Activated CD4-positive, alpha-beta T cell treated with anti-CD3 and anti-CD28 coated beads for 24 hours (primary cell): ENCODE measurements at regions not wholly inside any gene's neighbourhood (a gene's known extent, or its start where the extent isn't known, plus 50 kb on each side); places are given as distances from the start of the nearest gene placed in this dataset.
"Not testable (repeated sequence)": the region's sequence is repeated elsewhere in the genome, so short reads cannot be mapped to it uniquely, and the experiment has no call there.

Experiments used
- DNase-seq, 2 donors: peaks; one replicate each; pipeline ENCODE4 v3.0.0-alpha.2; 2020; ENCODE audit warnings: low read depth in 2 of 2

DNA sequence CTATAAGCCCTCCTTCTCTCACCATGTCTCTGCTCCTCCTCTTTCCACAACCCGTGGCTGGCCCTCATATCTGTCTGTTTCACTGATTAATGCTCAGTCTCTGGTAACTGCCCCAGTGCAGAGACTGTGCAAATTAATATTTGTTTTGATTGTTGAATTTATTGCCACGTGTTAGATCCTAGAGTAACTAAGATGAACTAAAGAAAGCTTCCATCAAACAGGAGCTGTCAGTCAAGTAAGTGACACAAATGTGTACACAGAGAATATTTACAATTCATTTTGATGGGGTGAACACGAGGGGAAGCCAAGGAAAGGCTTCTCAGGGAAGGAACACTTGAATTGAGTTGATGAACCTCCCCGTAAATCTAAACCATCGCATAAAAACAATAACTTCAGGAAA, 182.5 kb downstream of the BAMBI start:
- no peak for DNase-seq

DNA sequence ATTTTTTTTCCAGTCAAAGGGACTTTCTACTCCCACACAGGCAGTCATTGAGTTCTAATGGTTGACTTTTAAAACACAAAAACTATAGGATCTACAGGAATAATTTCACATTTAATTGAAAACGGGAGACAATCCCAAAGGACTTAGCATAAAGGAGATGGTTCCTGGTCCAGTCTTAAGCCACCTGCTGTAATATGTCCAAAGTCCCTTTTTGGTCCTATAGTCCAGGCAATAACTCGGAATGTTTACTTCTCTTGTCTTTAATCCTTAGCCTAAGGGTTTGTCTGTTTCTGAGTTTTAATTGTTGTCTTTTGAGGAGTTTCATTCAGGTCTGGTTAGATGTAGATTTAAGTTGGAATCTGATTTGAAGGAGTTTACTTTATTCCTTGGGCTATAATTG, 184.9 kb downstream of the BAMBI start:
- DNase-seq, result no peak

DNA sequence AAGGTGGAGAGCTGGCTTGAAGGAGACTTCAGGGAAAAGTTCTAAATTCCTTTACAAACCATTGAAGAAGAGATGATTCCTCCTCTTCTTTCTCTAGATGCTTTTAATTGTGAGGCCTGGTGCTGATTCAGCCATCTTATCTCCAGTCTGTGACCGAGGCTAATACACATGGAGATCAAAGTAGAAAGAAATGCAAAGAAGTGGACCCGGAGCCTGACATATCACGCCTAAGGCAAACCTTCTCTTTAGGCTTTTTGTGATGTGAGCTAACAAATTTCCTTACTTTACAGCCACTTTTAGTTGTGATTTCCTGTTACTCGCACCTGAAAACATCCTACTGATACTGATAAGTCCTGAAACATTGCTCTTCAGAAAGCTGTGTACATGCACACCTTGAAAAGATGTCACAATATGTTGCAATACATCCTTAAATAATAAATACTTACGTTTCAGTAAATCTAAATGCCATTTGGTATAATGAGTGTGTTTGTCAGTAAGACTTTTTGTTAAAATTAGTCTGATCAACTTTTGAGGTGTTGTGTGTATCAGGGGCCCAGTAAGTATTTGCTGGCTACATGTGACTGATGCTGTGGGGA, 192.4 kb downstream of the BAMBI start:
- DNase-seq, result no peak

DNA sequence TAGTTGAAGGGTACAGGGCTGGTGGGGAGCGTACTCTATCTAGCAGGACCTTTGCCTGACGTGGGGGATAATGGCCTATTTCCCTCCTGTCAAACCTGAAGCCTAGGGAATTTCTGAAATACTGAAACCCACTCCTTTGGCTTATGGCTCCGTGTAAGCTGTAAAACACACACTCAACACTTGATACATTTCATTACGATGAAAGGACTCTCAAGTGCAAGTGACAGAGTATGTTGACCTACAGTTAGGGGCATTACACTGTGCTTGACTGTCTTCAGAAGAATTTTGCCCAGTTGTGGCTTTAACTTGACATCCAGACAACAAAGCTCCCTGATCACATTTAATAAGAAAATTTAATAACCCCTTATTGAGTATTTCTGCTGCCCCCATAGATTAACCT, 194.3 kb downstream of the BAMBI start:
- DNase-seq, result no peak

DNA sequence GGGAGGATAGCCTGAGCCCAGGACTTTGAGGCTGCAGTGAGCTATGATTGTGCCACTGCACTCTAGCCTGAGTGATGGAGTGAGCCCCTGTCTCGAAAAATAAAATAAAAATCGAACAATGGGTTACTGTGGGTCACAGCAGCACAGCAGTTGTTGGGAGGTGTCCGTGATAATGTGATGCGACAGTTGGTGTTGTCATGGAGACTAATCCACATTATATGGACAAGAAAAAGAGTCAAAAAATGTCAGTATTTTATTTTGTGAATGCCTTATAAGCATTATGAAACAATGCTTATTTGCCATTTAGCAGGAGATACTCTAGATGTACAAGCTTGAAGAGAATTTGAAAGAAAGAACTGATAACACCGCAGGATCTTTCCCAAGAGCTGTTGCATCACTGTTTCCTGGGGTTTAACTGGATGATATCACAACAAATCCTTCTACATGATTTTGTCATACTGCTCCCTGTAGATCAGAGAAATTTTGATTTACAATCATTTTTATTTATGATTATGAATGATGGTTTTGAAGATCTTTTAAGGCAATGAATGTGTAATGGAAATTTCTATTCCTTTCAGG, 195.4 kb downstream of the BAMBI start:
- no peak for DNase-seq

DNA sequence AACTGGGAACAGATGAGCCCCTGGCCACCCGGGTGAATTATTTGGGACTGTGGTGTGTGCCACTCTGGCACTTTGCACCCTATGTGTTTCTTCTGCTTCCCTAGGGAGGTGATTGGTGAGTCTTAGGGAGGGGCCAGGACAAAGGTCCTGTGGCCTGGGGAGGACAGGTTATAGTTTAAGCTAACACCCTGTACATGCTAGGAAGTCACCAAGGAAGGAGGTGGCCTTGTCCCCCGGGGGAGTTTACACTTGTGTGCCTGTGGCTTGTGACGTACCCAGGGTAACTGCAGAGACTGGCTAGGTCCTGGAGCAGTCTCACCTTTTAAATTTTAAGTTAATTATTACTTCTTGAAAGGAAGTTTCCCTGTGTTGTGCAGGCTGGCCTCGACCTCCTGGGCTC, 196.2 kb downstream of the BAMBI start:
- DNase-seq, result no peak

DNA sequence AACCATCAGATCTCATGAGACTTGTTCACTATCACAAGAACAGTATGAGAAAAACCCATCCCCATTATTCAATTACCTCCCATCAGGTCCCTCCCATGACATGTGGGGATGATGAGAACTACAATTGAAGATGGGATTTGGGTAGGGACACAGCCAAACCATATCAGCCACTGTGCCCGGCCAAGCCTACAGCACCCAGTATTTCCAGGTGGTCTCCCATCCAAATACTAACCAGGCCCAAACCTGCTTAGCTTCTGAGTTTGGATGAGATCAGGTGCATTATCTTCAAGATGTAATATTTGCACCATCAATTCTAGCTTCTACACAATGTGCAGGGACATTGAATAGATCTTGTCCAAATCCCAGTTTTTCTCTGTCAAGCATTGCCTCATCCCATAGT, 196.9 kb downstream of the BAMBI start:
- DNase-seq, result no peak

DNA sequence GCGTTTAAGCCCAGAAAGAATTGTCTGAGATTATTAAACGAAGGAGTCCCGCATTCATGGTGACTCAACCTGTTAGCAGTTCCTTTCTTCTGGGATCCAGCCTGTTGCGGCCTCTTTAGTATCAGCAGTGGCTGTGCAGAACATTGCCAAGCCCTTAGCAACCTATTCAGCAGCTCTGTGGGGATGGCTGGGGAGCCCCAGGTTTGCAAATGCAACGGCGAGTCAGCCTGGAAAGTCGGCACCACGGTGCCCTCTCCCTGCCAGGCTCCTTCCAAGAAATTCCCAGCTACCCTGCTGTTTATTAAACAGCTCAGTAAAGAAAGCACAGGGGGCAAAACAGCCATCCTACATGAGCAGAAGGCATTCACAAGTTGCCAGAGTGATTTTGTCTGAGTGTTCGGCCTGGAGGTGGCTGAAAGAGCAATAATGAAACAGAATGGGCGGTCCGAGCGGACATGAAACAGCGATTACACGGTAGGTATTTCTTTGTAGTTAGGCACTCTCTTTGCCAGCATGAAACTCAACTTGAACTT, 198.3 kb downstream of the BAMBI start:
- no peak for DNase-seq

DNA sequence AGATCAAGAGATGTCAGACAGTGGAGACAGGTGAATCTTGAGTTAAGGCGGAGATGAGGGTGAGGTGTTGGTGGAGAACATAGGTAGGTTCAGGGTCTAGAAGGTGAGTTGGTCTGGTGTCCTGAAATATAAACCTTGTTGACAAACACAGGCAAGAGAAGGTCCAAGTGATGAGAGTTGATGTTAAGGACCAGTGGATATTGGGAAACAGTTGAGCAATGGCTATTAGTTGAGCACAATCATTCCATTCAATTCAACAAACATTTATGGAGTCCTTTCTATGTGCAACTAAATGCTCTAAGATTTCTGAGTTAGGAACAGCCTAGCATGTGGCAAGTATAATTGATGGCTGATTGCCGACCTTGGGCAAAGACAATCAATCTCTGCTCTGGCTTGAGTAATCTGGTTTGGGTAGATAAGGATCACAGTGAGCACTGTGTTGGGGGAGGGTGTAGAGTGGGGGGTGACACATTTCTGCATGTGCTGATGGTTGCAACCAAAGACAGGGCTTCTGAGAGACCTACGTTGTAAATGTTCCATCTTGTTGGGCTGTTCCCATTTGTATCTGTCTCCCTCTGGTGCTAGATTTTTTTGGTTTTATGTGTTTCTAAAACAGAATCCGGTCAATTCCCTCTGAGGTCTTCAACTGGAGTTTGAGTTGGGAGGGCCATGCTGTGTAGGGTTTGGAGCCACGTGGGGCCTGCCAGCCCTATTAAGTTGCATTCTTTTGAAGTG, 201.1 kb downstream of the BAMBI start:
- DNase-seq, result no peak

DNA sequence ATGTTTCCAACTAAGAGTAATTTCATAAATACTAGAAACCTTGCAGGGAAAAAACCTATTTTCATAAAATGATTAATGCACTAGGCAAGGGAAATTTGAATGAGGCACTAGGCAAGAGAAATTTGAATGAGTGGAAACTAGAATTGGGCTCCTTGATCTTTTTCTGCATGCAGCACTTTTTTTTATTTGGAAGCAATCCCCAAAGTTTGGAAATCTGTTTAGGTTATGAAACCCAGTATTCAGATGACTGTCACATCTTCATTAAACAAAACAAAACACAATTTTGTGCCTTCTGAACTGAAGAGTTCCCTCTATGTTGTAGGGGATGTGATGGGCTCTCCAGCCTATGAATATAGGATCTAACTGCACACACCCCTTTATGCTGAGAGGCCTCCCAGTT, 201.9 kb downstream of the BAMBI start:
- no peak for DNase-seq

DNA sequence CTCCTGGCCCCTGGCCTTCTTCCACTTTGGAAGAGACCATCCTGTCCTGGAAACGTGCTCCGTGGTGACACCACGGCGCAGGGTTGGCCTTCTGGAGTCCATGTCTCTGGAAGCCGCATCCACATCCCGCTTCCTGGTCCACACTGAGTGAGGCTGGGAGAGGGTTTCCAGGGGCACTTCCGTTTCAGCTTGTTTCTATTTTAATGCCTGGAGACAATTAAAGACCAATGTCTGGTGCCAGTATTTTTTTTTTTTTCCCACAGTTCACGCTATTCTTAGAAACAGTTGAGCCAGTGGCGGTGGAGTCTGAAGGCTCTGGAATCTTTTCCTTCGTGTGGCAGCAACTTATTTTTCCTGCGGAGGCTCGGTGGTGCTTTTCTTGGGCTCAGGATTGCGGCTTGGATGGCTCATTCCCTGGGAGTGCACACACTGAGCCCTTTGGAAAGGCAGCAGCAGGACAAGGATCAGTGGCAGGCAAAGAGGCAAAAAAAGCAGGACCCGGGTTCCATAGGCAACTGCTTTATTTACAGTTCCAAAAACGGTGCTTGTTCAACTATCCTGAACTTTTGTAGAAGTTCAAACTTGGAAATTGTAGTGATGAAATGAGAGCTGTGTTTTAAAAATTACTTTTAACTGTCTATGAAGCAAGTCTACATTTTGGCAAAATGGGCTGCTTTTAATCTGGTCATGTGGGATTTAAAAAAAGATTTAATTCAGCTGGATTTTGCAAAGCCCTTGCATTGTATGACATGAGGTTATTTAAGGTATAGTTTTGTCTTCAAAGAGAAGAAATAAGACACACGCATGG, 202.8 kb downstream of the BAMBI start:
- DNase-seq, result no peak

DNA sequence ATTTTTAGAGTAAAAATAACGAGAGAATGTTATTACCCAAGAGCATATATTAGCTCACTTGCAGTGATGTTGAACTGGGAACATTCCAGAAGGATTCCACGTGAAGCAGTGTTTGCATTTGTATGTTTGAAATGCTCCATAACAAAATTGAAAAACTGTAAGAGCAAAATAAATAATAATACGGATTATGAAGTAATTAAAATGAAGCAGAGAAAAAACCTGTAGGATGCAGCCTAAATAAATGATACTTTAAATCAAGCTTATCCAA, 203.3 kb downstream of the BAMBI start:
- no peak for DNase-seq

DNA sequence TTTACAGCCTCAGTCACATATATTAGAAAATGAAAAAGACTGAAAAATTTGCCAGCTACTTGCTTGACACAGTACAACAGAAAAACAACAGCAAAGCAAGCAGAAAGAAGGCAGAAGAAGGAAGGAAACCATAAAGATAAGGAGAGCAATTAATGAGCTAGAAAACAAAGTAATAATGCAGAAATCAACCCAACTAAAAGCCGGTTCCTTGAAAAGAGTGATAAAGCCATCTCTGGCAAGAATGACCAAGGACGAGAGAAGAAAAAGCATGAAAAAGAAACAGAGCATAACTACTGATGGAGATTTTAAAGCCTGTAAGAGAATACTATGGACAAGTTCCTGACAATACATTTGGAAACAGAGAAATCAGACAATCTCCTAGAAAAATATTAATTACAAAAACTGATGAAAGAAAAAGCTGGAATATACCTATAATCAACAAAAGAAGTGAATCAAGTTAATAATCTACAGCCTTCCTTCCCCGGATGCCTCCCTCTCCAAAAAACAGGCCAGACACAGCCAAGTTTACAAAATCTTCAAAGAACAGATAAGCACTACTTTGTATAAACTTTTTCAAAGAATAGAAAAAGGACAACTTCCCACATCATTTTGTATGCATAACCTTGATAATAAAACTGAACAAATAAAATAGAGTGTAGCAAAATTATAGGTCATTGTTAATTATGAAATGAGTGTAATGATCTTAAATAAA, 204.0 kb downstream of the BAMBI start:
- DNase-seq, result no peak

DNA sequence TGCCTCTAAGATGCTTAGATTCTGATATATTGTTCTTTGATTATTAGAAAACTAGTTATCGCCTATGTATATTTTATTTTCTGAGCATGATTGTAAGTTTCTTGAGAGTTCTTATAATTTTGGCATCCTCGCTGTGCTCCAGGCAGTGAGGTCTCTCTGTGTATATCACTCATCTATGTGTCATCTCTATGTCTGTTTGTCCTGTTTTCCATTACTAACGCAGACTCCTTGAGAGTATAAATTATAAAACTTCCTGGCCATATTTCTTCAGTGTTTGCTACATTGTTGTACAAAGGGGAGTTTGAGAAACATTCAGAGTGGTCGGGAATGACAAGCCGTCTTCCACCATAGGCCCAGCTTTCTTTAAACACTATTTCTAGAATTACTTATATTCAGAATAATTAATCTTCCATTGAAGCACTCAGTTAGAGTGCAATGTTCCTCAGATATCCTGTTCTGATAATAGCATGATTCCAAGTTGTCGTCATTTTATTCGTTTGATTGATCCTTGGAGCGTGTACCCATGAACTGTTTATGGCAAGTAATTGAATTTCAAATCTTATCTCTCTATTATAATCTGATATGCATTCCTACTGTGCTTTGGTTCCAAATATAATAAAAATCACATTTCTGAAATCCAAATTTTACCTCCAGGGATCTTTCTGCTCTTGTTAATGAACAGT, 206.6 kb downstream of the BAMBI start:
- no peak for DNase-seq

DNA sequence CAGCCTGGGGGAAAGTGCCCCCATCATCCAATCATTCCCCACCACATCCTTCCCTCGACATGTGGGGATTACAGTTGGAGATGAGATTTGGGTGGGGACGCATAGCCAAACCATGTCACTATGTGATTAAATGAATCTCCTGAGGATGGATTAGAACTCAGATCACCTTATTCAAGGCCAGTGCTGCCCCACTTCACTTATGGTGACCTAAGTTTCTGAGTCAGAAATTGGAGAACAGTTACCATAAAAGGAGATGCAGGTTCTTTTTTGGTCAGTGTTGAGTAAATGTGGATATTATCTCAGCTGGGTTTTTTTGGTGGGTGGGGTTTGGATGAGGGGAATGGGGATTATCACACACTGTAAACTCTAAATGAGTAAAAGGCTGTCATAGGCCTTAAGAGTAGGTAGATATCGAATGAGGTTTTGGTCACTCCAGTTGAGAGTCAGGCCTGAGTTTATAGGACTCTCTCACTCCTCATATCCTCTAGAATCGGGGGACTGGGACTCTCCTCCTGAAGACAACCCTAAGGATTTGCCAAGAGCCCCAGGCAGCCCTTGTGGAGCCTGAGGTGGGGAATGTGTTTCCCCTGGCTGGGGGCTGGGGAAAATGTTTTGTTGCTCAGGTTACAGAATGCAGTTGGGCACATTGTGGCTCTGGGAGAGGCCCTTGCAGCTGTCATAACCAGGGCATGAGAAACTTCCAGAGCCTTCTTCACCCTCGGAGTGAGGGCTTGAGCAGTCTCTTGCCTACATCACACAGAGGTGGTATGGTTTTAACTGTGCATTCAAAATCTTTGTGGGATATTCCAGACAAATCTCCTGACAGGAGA, 213.0 kb downstream of the BAMBI start:
- no peak for DNase-seq

DNA sequence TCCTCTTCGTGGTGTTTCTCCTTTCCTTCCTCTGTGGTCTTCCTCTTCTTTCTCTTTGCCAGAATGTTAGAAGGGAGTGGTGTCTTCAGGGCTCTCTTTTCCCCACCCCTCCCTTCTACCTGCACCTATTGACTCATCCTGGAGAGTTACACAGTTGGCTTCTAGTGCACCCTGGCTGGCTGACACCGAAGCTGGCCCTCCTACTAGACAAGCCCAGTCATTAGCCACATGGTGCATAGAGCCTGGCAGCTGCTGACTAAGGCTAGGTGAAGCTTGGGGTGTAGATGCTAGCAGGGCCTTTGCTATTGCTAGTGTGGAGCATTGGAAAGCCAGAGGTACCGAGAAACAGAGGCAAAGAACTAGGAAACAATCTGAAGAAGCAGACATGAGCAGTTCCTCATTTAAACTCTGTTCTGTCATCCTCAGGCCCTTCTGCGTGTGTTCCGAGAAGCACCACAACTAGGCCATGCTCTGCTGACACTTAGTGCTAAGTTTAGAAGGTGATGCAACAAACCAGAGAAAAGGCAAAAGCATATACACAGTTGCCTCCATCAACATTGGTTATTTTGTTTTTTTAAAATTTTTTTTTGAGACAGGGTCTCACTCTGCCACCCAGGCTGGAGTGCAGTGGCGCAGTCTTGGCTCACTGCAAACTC, 213.9 kb downstream of the BAMBI start:
- no peak for DNase-seq

DNA sequence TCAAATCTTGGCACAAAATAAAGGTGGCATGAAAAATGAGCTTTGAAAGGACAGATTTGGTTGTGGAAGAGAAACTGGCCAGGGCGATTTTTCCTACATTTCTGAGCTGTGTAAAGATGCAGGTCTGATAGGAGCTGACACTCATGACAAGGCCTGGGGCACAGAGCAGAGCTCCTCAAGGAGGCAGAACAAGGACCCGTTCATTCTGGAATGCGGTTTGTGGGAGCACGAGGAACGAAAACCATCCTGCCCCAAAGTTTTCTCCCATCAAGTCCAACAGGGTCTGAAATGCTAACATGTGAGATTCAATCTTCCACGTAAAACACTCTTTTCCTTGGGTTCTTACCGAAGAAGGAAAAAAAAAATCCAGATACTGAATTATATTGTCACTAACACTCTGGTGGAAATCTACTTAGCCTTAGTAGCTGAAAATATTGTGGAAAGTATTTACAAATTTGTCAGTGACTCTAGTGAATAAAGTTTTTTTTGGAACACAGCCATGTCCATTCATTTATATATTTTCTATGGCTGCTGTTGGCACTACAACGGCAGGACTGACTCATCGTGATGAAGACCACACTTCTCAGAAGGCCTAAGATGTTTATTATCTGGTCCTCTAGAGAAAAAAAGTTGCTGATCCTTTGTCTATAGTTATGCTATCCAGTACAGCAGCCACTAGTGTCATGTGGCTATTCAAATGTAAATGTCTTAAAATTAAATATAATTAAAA, 215.7 kb downstream of the BAMBI start:
- DNase-seq, result no peak

DNA sequence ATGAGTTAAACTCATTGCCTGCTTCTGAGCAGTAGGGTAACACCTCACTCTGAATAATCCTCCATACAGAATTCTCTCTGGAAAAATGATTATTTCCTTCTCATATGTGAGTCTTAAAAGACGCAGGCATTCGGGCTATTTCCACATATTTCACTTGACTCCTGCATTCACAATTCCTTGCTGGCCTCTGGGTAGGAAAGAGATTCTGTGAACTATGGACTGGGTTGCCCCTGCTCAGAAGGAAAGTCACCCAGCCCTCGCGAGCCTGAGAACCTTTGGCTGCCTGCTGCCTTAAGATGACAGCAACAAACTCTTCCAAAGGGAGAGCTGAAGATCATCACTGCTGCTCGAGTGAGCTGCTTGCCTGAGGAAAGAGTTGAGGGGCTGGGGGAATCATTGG, 216.8 kb downstream of the BAMBI start:
- no peak for DNase-seq

DNA sequence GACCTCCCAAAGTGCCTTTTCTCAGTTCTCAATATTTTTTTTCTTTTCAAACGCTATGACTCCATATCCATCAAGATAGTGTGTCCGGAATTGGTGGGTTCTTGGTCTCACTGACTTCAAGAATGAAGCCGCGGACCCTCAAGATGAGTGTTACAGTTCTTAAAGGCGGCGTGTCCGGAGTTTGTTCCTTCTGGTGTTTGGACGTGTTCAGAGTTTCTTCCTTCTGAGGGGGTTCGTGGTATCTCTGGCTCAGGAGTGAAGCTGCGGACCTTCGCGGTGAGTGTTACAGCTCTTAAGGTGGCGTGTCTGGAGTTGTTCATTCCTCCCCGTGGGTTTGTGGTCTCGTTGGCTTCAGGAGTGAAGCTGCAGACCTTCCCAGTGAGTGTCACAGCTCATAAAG, 218.3 kb downstream of the BAMBI start:
- not testable (repeated sequence) for DNase-seq
